Esophagus squamous epithelium (tissue), 5 donors: ENCODE measurements at regions not wholly inside any gene's neighbourhood (a gene's known extent, or its start where the extent isn't known, plus 50 kb on each side); places are given as distances from the start of the nearest gene placed in this dataset.

Source experiments
- DNase-seq: peaks from one replicate; lab custom pipeline; 2025; lab: John Stamatoyannopoulos, UW
- H3K27ac ChIP-seq, 4 donors: fragments of 200-600 bp; sonication (generic); one replicate each; pipeline ENCODE4 v1.5.1; 2016 to 2019; ENCODE audit warnings: mild to moderate bottlenecking in 1 of 4
- H3K27me3 ChIP-seq, 4 donors: fragments of 200-600 bp; sonication (generic); 1 replicate in 3 of 4; 2 replicates in 1 of 4; pipeline versions ENCODE4 v1.5.1 to v1.6.0; 2017 to 2021; ENCODE audit warnings: antibody characterized with exemption in 1 of 4
- H3K36me3 ChIP-seq, 3 donors: fragments of 200-600 bp; sonication (generic); one replicate each; pipeline ENCODE4 v1.5.1; 2016 to 2019
- H3K4me1 ChIP-seq, 3 donors: fragments of 200-600 bp; sonication (generic); one replicate each; pipeline ENCODE4 v1.5.1; 2017 to 2019
- H3K4me3 ChIP-seq, 4 donors: fragments of 200-600 bp; sonication (generic); 1 replicate in 3 of 4; 2 replicates in 1 of 4; pipeline ENCODE4 v1.5.1; 2016 to 2019; ENCODE audit warnings: mild to moderate bottlenecking in 2 of 4, moderate library complexity in 1 of 4
- H3K9me3 ChIP-seq, 3 donors: fragments of 200-600 bp; sonication (generic); one replicate each; pipeline ENCODE4 v1.5.1; 2016 to 2019
- CTCF ChIP-seq, 6 experiments: fragments of 450-650 bp in 4 of 6; fragments of 200-600 bp in 2 of 6; sonication (generic) in 2 of 6; IDR thresholded peaks; one replicate each; pipeline ENCODE4 v1.5.1; 2016 to 2019; ENCODE audit warnings: antibody characterized with exemption in 6 of 6, mild to moderate bottlenecking in 4 of 6, moderate library complexity in 4 of 6
- POLR2A ChIP-seq, 4 donors: fragments of 450-650 bp; IDR thresholded peaks; one replicate each; pipeline ENCODE4 v1.6.1; 2017; ENCODE audit warnings: antibody characterized with exemption in 4 of 4, mild to moderate bottlenecking in 4 of 4, moderate library complexity in 3 of 4
- WGBS, 2 donors: methylation state at CpG; one replicate each; pipeline ENCODE4 v1.1.5; 2018; 5-methylcytosine and 5-hydroxymethylcytosine counted together
- intact Hi-C: fragments of 100-400 bp; cut with DNase I; formaldehyde crosslinking; loops from one replicate; pipeline ENCODE4 v1.15.0; 2022
- donor health status: DM: yes; HTN: yes; CAD: no.

GRCh38 chr13:57224414-57224813 lies 57.4 kb downstream of the PRR20E start:
- intact Hi-C loops = no loop called here
- TF ChIP-seq POLR2A (IDR thresholded peaks at IDR 0.05) (no peak), CTCF (IDR thresholded peaks at IDR 0.05) (no peak)
- Histone ChIP-seq H3K4me1 (no peaks in the 10 kb centered on the region), H3K27ac (no peak overlapping the region), H3K4me3 (no peak overlapping the region), H3K27me3 (no peaks in the 10 kb centered on the region), H3K9me3 (peaks cover 0 to 5% (median 0%) of the 10 kb centered on the region in 3 donors), H3K36me3 (no peaks in the 10 kb centered on the region)
- DNase-seq = no peak
- 85 to 86% methylated on average over 5 of the region's 5 CpGs for WGBS, 2 donors

GRCh38 chr13:57250472-57250871 lies 83.5 kb downstream of the PRR20E start:
- Histone ChIP-seq H3K27me3 (no peaks in the 10 kb centered on the region), H3K9me3 (no peaks in the 10 kb centered on the region), H3K4me3 (no peak overlapping the region), H3K27ac (no peak overlapping the region), H3K4me1 (no peaks in the 10 kb centered on the region), H3K36me3 (no peaks in the 10 kb centered on the region)
- no peak for TF ChIP-seq CTCF (IDR thresholded peaks at IDR 0.05)
- TF ChIP-seq POLR2A (IDR thresholded peaks at IDR 0.05) = no peak
- intact Hi-C loops = no loop called here
- DNase-seq = no peak
- 67 to 94% methylated on average over 2 of the region's 2 CpGs for WGBS, 2 donors

- TF ChIP-seq CTCF (IDR thresholded peaks at IDR 0.05) = no peak
- Histone ChIP-seq H3K27me3 (no peaks in the 10 kb centered on the region), H3K27ac (no peak overlapping the region), H3K9me3 (no peaks in the 10 kb centered on the region), H3K4me1 (no peaks in the 10 kb centered on the region), H3K4me3 (no peak overlapping the region), H3K36me3 (no peaks in the 10 kb centered on the region)
- intact Hi-C loops = no loop called here
- 53 to 64% methylated on average over 2 of the region's 2 CpGs for WGBS, 2 donors
- no peak for DNase-seq
Measured at GRCh38 chr13:57253551-57253950, 86.6 kb downstream of the PRR20E start.

GRCh38 chr13:57264965-57265364 lies 98.0 kb downstream of the PRR20E start:
- no peak for DNase-seq
- Histone ChIP-seq H3K36me3 (no peaks in the 10 kb centered on the region), H3K4me3 (no peak overlapping the region), H3K27ac (no peak overlapping the region), H3K4me1 (no peaks in the 10 kb centered on the region), H3K9me3 (no peaks in the 10 kb centered on the region), H3K27me3 (no peaks in the 10 kb centered on the region)
- intact Hi-C loops = no loop called here
- TF ChIP-seq CTCF (IDR thresholded peaks at IDR 0.05) (no peak), POLR2A (IDR thresholded peaks at IDR 0.05) (no peak)

- Histone ChIP-seq H3K27me3 (no peaks in the 10 kb centered on the region), H3K36me3 (no peaks in the 10 kb centered on the region), H3K9me3 (no peaks in the 10 kb centered on the region), H3K4me3 (no peak overlapping the region), H3K4me1 (no peaks in the 10 kb centered on the region), H3K27ac (no peak overlapping the region)
- intact Hi-C loops = no loop called here
- no peak for TF ChIP-seq CTCF (IDR thresholded peaks at IDR 0.05)
- TF ChIP-seq POLR2A (IDR thresholded peaks at IDR 0.05) = no peak
- no peak for DNase-seq
Measured at GRCh38 chr13:57270493-57270892, 103.5 kb downstream of the PRR20E start.
